AG09309 (cell line): ENCODE measurements at regions not wholly inside any gene's neighbourhood (a gene's known extent, or its start where the extent isn't known, plus 50 kb on each side); places are given as distances from the start of the nearest gene placed in this dataset.

Source experiments
- DNase-seq: peaks from one replicate; pipeline ENCODE4 v3.0.0-alpha.2; 2010; ENCODE audit warnings: low read depth
- H3K4me3 ChIP-seq: 2 replicates; pipeline ENCODE4 v1.5.1; 2011; ENCODE audit warnings: mild to moderate bottlenecking, low read depth, low read length, moderate library complexity; ENCODE audit not compliant: control insufficient read depth
- TF ChIP-seq, protein P1 (sequence below): IDR thresholded peaks from 2 replicates; pipeline ENCODE4 v1.5.1; 2011; ENCODE audit warnings: mild to moderate bottlenecking, low read depth, low read length, inconsistent platforms; ENCODE audit not compliant: insufficient read depth, control insufficient read depth; ENCODE audit errors: missing control alignments

DNA sequence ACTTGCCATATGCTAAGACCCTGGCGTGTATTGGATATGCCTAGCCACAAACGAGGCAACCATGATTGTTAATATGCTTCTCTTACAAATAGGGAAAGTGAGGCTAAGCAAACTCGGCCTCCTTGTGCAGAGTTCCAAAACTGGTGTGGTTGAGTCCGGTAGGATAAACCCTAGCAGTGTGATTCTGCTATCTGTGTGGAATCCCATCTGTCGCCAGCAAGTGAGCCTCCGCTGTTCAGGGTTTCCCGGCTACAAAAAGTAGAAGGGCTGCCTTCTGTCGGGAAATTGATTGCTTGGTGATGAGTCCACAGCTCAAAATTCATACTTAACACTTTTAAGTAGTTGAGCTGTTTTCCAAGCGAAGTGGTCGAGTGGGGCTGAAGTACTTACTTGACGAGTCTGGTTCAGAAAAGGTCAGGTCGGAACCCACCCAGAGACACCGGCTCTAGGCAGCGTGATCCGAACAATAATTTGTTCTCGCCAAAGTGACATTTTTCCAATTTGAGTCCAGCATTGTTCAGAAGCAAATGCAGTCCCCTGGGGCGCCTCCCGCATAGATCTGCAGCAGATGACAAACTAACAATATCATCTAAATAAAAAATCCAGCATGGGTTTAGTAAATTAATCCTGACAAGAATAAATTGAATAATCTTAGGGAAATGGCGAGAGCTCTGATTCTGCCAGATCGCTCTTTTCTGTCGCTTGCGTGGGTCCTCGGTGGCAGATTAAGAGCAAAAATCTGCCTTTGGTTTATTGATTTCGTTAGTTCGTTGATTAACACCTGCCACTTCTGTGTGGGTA is 686.7 kb upstream of the RBFOX1 start:
- TF ChIP-seq, protein P1, sequence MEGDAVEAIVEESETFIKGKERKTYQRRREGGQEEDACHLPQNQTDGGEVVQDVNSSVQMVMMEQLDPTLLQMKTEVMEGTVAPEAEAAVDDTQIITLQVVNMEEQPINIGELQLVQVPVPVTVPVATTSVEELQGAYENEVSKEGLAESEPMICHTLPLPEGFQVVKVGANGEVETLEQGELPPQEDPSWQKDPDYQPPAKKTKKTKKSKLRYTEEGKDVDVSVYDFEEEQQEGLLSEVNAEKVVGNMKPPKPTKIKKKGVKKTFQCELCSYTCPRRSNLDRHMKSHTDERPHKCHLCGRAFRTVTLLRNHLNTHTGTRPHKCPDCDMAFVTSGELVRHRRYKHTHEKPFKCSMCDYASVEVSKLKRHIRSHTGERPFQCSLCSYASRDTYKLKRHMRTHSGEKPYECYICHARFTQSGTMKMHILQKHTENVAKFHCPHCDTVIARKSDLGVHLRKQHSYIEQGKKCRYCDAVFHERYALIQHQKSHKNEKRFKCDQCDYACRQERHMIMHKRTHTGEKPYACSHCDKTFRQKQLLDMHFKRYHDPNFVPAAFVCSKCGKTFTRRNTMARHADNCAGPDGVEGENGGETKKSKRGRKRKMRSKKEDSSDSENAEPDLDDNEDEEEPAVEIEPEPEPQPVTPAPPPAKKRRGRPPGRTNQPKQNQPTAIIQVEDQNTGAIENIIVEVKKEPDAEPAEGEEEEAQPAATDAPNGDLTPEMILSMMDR, result no peak
- H3K4me3 ChIP-seq, result no peak overlapping the region
- DNase-seq, result no peak

DNA sequence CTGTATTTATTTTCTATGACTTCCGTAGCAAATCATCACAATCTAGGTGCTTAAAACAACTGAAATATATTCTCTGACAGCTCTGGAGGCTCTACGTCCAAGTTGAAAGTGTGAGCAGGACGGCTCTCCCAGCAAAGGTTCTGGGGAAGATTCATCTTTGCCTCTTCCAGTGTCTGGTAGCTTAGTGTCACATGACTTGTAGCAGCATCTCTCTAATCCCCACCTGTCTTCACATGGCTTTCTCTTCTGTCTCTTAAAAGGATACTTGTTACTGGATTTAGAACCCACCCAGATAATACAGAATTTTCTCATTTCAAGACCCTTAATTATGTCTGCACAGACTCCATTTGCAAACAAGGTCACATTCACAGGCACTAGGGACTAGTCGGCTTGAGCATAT is 687.7 kb upstream of the RBFOX1 start:
- DNase-seq, result no peak
- no peak overlapping the region for H3K4me3 ChIP-seq
- TF ChIP-seq, protein P1, result no peak

DNA sequence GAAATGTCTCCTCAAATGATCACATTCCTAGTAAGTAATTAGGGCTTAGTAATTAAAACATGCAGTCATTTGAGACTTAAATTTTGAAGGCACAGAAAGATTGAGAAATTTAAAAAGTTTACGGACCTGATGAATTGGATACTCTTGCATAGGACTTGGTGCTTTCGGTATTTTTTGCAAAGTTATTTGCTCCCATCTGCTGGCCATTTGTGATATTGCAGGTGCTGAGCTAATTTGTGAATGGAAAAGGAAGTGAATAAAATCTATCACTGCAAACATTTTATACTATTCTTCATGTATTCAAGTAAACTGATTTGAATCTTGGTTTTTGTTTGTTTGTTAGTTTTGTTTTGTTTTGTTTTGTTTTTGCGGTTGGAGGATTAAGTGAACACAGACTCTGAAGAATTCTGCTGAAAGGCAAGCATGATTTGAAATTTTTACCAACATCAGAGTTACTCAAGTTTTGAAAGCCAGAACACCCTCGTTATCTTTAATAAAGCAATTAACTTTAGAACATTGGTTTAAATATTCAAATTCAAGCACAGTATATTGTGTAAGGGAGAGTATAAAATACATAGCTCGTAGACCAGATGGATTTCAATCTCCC is 689.5 kb upstream of the RBFOX1 start:
- TF ChIP-seq, protein P1, result peak; percentile 74
- DNase-seq, result peak; percentile 18

GRCh38 chr16:6642271-6642670 is 690.4 kb upstream of the RBFOX1 start:
- TF ChIP-seq, protein P1, result no peak
- no peak for DNase-seq
- H3K4me3 ChIP-seq, result no peak overlapping the region

More for the DNA sequence above, 689.5 kb upstream of the RBFOX1 start:
- H3K4me3 ChIP-seq, result no peak overlapping the region

GRCh38 chr16:6641091-6641490 is 691.6 kb upstream of the RBFOX1 start:
- TF ChIP-seq, protein P1, result no peak
- no peak overlapping the region for H3K4me3 ChIP-seq
- DNase-seq, result no peak

DNA sequence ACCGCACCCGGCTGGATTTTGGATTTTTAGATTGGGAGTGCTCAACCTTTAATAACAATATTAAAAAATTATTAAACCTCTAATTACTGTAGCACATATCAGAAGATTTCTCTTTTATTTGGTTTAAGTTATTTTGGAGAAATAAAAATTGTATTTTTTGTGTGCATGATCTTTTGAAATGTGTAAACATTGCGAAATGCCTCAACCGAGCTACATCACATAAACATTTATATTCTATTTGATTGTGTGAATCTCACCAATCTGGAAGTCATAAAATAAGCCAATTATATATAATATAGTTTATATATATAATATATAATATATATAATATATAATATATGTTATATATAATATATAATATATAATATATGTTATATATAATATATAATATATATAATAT is 696.2 kb upstream of the RBFOX1 start:
- H3K4me3 ChIP-seq, result no peak overlapping the region
- TF ChIP-seq, protein P1, result no peak
- no peak for DNase-seq
